ENCODE measurements at regions not wholly inside any gene's neighbourhood (a gene's known extent, or its start where the extent isn't known, plus 50 kb on each side); places are given as distances from the start of the nearest gene placed in this dataset.

DNA sequence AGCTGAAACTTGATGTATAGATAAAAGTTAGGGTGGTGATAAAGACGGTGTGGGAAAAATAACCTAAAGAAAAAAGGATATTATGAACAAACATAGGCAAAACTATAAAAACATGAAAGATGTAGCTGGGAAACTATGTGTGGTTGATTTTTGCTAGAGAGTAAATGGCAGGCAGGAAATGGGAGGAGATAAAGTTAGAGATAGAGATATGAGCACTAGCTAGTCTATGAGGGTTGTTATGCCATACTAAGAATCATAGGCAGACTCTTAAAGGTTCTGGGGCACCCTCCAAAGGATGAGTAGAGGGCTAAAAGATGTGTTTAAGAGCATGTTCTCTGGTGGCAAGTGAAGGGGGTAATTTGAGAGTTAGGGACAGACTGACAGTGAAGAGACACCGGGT lies 1109.2 kb downstream of the GATA3 start:
- no peaks in the 10 kb centered on the region for H3K4me1 ChIP-seq (ENCODE audit: control insufficient read depth, extremely low read depth, insufficient read depth, low read length)
- FAIRE-seq (no peak), DNase-seq (ENCODE audit: low read depth, low spot score) (no peak)
- no peak overlapping the region for H2AFZ ChIP-seq (ENCODE audit: low read depth, low read length)
- no peaks in the 10 kb centered on the region for H3K27me3 ChIP-seq (ENCODE audit: control insufficient read depth in 2 of 2, insufficient read depth in 2 of 2, low read length in 2 of 2)
- H3K36me3 ChIP-seq (ENCODE audit: control insufficient read depth in 2 of 2, extremely low read depth in 1 of 2, insufficient read depth in 2 of 2, low read length in 2 of 2), result no peaks in the 10 kb centered on the region
- intact Hi-C loops (cut with micrococcal nuclease), result no loop called here
- H3K79me2 ChIP-seq (ENCODE audit: control insufficient read depth, insufficient read depth, low read length), result no peaks in the 10 kb centered on the region
- H4K20me1 ChIP-seq (replicated peaks; ENCODE audit: control insufficient read depth, extremely low read depth, insufficient read depth, low read length), result no peaks in the 10 kb centered on the region
- POLR2A ChIA-PET, result no interaction called here
- no peak overlapping the region for H3K9ac ChIP-seq (replicated peaks; ENCODE audit: extremely low read depth, insufficient read depth, low read length)
- no peak overlapping the region for H3K4me2 ChIP-seq (ENCODE audit: insufficient read depth, low read length)
- dilution Hi-C loops (cut with MboI; ENCODE audit: extremely low pct_ligation_motif_present, low sequenced_read_pairs), result no loop called here
- no peaks in the 10 kb centered on the region for H3K9me1 ChIP-seq (replicated peaks; ENCODE audit: control insufficient read depth, extremely low read depth, insufficient read depth, low read length)
- no peak for TF ChIP-seq GATA2 (IDR thresholded peaks at IDR 0.05; ENCODE audit: insufficient read depth, insufficient read length, low read depth, low read length)
- no peak for TF ChIP-seq EZH2 (IDR thresholded peaks at IDR 0.05; ENCODE audit: borderline replicate concordance, low read depth, low read length, severe bottlenecking)
- TF ChIP-seq FOS (IDR thresholded peaks at IDR 0.05; ENCODE audit: borderline replicate concordance, insufficient read depth, low read length), result no peak
- no peak for TF ChIP-seq MAX (IDR thresholded peaks at IDR 0.05; ENCODE audit: insufficient read depth, insufficient read length)
- TF ChIP-seq MYC (IDR thresholded peaks at IDR 0.05; ENCODE audit: low read depth, low read length), result no peak
- TF ChIP-seq CTCF (IDR thresholded peaks at IDR 0.05; ENCODE audit: extremely low read depth in 1 of 2, insufficient read depth in 1 of 2, low read depth in 1 of 2, low read length in 2 of 2), result no peak
- TF ChIP-seq JUN (IDR thresholded peaks at IDR 0.05; ENCODE audit: borderline replicate concordance, insufficient read depth, insufficient read length, low read depth), result no peak
- no peak for TF ChIP-seq POLR2AphosphoS5 (IDR thresholded peaks at IDR 0.05; ENCODE audit: insufficient read depth, low read depth, low read length)
- no peak for TF ChIP-seq POLR2A (IDR thresholded peaks at IDR 0.05; ENCODE audit: low read depth, low read length)
- no peak overlapping the region for H3K4me3 ChIP-seq (replicated peaks in 1 of 3; ENCODE audit: insufficient read depth in 1 of 3, low read depth in 1 of 3, low read length in 3 of 3)
- CTCF ChIA-PET, result interaction anchor here (1.3 kb wide), 1 partner anchor 23 kb away, joined by 3 read pairs; no protein-coding TSS in a partner anchor
- no TSS peak for BruUV-seq (replicated peaks)
- H3K9me3 ChIP-seq (replicated peaks; ENCODE audit: control insufficient read depth, insufficient read depth, low read length), result no peaks in the 10 kb centered on the region
- H3K27ac ChIP-seq (ENCODE audit: insufficient read depth, low read depth, low read length), result no peak overlapping the region

All from endothelial cell of umbilical vein (primary cell).